CD4-positive, alpha-beta T cell treated with Interleukin-15 for 1 hour (primary cell): ENCODE measurements at regions not wholly inside any gene's neighbourhood (a gene's known extent, or its start where the extent isn't known, plus 50 kb on each side); places are given as distances from the start of the nearest gene placed in this dataset.

Source experiments
- DNase-seq: peaks from one replicate; pipeline ENCODE4 v3.0.0-alpha.2; 2020

DNA sequence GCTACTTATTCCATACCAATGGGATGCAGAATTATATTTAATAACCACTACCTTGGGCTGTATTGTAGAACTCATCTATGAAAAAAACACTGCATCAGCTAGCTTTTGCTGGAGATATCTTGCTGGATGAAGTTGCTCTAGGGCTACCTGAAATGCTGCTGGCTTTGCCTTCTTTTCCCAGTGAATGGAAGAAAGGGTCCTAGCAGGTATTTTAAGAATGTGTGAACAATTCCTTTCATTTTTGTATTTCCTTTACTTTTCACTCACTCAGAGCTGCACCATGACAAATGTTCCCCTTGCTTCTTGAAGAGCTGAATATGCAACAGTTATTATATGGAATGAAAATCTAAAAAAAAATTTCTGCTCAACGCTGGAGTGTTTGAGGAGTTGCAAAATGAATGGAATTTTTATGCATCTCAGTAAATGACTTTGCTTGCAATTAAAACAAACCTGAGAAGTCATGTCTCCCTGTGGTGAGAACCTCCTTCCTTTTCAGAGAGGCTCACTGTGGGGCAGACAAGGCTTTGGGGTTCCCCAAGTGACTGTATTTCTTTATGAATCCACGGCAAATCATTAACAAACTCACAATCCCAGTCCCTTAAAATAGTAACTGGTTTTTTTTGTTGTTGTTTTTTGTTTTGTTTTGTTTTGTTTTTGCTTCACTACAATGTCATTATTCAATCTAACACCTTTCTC, 566.8 kb upstream of the KIRREL3 start:
- DNase-seq, result no peak

DNA sequence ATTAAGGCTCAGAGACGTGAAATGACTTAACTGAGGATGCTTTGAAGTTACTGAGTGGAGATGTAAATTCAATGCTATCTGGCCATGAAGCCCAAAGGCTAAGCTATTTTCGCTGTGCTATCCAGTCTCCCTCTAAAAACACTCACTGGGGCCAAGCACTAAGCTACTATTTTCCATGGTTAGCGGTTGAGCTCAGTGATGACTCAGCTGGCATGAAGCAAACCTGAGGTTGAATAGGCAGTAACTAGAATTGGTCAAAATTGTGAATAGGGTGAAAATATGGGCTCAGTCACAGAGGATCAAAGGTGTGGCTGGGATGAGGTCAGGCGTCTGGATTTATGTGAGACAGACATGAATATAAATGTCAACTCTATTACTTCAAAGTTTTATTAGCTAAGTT, 564.2 kb upstream of the KIRREL3 start:
- no peak for DNase-seq

DNA sequence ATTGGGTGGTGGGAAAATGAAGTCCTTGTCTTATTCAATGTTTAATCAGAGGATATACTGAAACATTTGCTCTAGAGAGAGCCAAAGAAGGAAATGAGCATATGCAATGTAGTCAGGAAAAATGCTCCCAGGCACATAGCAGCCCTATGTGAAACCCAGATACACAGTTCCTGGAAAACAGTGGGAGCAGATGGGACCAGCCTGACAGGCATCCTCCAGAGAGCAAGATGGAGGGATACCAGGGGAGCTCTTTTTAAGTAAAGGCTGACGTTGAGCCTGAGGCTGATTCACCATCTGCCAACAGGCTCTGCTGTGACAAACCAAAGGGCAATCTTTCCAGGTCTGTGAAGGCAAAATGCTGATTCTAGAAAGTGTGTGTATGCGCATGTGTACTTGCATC, 559.4 kb upstream of the KIRREL3 start:
- no peak for DNase-seq

DNA sequence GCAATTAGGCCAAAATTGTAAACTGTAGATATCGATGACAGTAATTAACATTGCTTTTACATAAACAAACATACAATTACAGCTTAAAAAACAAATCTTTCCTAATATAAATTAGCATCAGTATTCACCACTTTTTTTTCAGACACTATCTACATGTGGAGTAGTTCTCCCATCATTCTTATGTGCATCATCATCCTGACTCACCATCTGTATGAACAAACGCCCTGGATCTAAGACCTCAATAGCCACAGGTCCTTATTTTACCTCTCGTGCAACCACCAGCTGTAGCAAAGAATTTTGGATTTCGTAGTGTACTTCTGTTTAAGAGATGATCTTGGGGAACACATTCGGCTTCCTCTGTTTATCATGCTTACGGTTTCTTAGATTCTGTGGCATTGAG, 551.9 kb upstream of the KIRREL3 start:
- DNase-seq, result no peak

- no peak for DNase-seq
Measured at GRCh38 chr11:127531167-127531566, 530.6 kb upstream of the KIRREL3 start.

- DNase-seq, result no peak
Measured at GRCh38 chr11:127528297-127528696, 527.7 kb upstream of the KIRREL3 start.

GRCh38 chr11:127524618-127525017, 524.0 kb upstream of the KIRREL3 start:
- no peak for DNase-seq

DNA sequence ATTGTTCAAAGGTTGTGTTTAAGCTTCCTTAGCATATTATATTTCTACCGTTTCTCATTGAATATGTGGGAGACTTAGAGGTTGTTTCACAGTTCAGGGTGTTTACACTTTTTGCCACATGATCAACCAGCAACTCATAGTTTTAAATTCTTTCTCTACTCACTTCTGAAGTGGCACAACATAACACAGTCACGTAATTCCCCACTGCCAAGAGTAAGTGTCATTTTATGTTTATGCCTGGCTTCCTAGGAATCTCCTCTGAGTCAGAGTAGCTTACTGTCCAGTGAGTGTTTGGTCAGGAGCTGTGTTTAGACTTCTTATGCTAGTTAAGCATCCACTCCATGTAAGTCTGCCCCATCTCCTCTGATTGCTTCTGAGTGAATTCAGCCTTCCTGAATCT, 520.8 kb upstream of the KIRREL3 start:
- no peak for DNase-seq

GRCh38 chr11:127507851-127508250, 507.3 kb upstream of the KIRREL3 start:
- no peak for DNase-seq

DNA sequence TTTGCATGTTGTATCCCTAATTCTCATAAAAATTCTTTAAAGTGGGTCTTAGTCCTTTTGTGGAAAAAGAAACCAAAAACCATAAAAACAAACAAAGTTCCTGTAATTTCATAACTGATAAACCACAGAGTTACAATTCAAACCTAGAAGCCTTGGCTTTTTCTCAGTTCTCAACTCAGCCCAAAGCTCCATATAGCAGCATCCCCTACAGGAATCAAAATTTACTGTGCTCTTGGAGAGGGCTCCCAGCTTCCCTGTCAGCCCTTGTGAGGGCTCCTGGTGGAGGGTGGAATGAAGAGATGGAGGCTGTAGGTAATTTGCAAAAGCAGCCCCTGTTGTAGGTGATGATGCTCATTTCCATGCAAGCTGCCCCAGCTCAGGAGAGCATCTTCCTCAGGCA, 506.1 kb upstream of the KIRREL3 start:
- DNase-seq, result no peak

DNA sequence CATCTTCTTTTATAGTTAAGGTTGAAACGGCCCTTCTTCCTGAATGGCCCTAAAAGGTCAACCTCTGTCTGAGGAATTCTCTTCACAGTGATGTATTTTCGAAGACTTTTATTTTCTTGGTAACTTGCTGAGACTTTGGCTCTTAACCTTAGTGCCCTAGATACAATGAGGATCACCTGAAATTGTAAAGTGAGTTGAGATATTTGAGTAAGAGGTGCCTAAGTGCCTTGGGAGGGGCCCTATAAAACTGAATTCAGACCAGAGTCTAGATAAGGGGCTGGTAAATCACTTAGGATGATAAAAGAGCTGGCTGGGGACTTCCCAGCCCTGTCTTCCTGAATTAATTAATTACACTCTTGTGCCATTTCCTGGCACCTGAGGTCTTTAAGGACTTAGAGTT, 505.6 kb upstream of the KIRREL3 start:
- no peak for DNase-seq

- no peak for DNase-seq
Measured at GRCh38 chr11:127496165-127496564, 495.6 kb upstream of the KIRREL3 start.

DNA sequence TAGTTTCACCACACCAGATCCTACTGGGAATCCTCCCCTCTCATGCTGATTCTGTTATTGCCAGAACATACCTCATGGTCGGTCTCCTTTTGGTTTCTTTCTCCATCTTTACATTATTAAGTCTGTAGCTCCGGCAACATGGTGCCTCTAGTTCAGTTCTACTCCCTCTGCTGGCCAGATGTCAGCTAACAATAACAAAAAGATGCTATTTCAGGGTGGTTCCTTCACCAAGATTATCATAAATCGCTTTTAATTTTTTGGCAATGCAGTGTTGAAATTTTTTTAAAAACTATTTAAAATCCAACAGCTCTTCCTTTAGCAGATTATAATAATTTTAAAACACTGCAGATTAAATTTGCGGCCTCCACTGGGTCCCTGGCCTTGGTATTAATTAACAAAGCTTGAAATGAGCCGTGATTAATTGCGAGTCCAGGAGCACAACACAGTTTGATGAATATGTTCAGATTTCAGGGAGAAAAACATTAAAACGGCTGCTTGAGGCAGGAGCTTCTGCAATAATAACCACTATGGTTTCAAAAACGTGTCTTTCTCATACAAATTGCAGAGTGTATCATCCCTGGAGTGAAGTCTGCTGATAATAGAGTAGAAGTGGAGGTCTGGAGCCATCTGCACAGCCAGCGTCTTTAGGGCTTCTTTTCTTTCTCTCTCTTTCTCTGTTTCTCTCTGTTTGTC, 492.9 kb upstream of the KIRREL3 start:
- DNase-seq, result no peak

GRCh38 chr11:127492029-127492428, 491.5 kb upstream of the KIRREL3 start:
- no peak for DNase-seq

GRCh38 chr11:127491589-127491988, 491.0 kb upstream of the KIRREL3 start:
- no peak for DNase-seq

DNA sequence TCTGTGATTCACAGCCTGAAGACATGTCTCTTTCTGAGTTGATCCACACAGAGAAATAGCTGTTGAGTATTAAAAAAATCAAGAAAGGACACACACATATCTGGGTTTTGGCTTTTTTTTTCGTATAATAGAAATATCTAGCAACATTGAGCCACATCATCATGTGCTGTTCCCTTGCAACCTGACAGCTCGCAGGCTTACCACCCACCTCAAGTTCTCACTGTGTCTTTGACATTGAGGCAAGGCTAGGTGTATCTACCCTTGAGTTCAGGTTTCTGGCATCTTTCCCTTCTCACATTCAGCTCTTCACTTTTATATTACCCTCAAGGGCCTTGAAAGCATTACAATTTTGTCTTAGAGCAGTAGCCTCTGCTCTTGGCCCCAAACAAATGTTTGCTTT, 490.3 kb upstream of the KIRREL3 start:
- no peak for DNase-seq

DNA sequence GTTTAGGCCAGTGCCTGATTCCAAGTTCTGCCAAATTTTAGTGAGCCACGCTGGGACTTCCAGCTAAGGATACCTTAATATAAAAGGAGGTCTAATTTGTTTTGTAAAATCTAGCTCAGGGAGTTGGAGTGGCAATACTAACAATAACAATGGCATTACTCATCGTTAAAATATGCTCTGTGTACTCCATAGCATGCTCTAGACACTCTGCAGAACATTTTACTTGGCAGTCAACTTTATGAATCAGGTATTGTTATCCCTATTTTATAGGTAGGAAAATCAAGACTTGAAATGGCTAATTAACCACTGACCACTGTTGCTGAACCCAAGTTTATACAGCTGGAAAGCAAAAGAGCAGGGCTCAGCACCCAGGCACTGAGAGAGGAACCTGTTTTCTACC, 485.0 kb upstream of the KIRREL3 start:
- DNase-seq, result no peak

GRCh38 chr11:127481391-127481790, 480.8 kb upstream of the KIRREL3 start:
- no peak for DNase-seq

GRCh38 chr11:127478826-127479225, 478.3 kb upstream of the KIRREL3 start:
- DNase-seq, result no peak

GRCh38 chr11:127474766-127475165, 474.2 kb upstream of the KIRREL3 start:
- DNase-seq, result no peak

GRCh38 chr11:127472505-127472904, 471.9 kb upstream of the KIRREL3 start:
- DNase-seq, result no peak

DNA sequence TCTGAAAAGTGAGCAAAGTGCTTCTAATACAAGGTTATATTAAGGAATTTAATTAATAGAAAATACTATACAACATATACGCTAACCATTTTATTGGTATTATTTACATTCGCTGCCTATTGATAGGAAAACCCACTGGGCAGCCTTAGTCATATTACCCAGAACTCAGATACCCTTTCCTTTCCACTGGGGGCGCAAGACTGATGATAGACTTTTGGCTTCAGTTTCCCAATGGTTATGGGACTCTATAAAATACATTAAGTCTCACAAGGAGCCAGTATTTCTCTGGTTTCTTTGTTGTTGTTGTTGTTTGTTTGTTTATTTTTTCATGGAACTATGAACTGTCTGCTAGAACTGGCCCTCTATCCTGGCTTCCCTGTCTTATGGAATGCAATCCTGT, 471.1 kb upstream of the KIRREL3 start:
- no peak for DNase-seq

GRCh38 chr11:127470306-127470884, 469.8 kb upstream of the KIRREL3 start:
- DNase-seq, result no peak

DNA sequence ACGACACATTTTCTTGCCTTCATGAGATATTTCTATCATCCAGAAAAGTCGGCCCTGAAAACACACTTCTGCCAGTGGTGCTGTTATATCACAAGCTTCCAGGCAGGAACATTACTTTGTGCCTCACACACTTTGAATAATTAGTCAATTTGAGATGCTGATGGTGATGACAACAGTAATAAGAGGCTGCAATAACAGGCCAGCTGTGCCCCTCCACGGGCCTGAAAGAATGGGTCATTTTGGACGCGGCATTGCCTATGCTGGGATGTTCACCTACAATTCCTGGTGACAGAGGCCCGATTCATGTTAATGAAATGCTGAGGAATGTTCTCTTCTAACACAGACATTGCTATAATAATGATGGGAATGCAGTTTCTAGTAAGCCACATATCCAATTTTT, 463.8 kb upstream of the KIRREL3 start:
- DNase-seq, result no peak

- DNase-seq, result no peak
Measured at GRCh38 chr11:127462065-127462344, 461.4 kb upstream of the KIRREL3 start.
